HEK293 (cell line): ENCODE measurements at regions not wholly inside any gene's neighbourhood (a gene's known extent, or its start where the extent isn't known, plus 50 kb on each side); places are given as distances from the start of the nearest gene placed in this dataset.

Source experiments
- CTCF ChIA-PET: fragments of 350-600 bp; formaldehyde crosslinking; extraction: SDS; loops from one replicate; lab custom pipeline; 2021; ENCODE audit warnings: antibody characterized with exemption; lab: Yijun Ruan, JAX
- POLR2A ChIA-PET: fragments of 300-600 bp; formaldehyde crosslinking; extraction: SDS; loops from one replicate; lab custom pipeline; 2020; ENCODE audit warnings: antibody characterized with exemption, inconsistent platforms; lab: Yijun Ruan, JAX
- H3K27ac ChIP-seq: fragments of 200-500 bp; sonication (Bioruptor generic); 2 replicates; pipeline ENCODE4 v1.5.1; 2014; ENCODE audit warnings: low read depth, low read length, control low read depth, inconsistent platforms; ENCODE audit errors: extremely low read depth
- H3K36me3 ChIP-seq, 2 experiments: fragments of 200-500 bp in 1 of 2; sonication (Bioruptor generic) in 1 of 2; 1 replicate in 1 of 2; 2 replicates in 1 of 2; pipeline ENCODE4 v1.5.1; 2014 to 2017; ENCODE audit warnings: inconsistent platforms in 2 of 2, low read length in 2 of 2; ENCODE audit not compliant: control insufficient read depth in 2 of 2, insufficient read depth in 1 of 2
- H3K4me1 ChIP-seq: fragments of 200-500 bp; sonication (Bioruptor generic); 2 replicates; pipeline ENCODE4 v1.5.1; 2014; ENCODE audit warnings: mild to moderate bottlenecking, low read length, inconsistent platforms; ENCODE audit not compliant: control insufficient read depth, insufficient read depth
- H3K4me3 ChIP-seq: 2 replicates; pipeline ENCODE4 v1.5.1; 2011; ENCODE audit warnings: low read depth, mild to moderate bottlenecking, control low read depth, low read length, moderate library complexity
- H3K9me3 ChIP-seq: fragments of 200-500 bp; sonication (Bioruptor generic); 2 replicates; pipeline ENCODE4 v1.5.1; 2014; ENCODE audit warnings: low read depth, low read length, inconsistent platforms; ENCODE audit not compliant: control insufficient read depth, insufficient read depth
- GLI4 ChIP-seq: fragments of 450-650 bp; formaldehyde crosslinking; IDR thresholded peaks from 2 replicates; pipeline ENCODE4 v1.5.1; 2016; ENCODE audit warnings: missing biosample characterization, missing genetic modification characterization
- GLIS1 ChIP-seq: fragments of 450-650 bp; formaldehyde crosslinking; IDR thresholded peaks from 2 replicates; pipeline ENCODE4 v1.5.1; 2016; ENCODE audit warnings: missing biosample characterization, missing genetic modification characterization
- IKZF3 ChIP-seq: fragments of 450-650 bp; IDR thresholded peaks from 2 replicates; pipeline ENCODE4 v1.5.0; 2018; ENCODE audit warnings: missing biosample characterization, mild to moderate bottlenecking, missing genetic modification characterization, moderate library complexity
- KLF16 ChIP-seq: fragments of 450-650 bp; formaldehyde crosslinking; IDR thresholded peaks from 2 replicates; pipeline ENCODE4 v1.5.1; 2017; ENCODE audit warnings: missing biosample characterization, missing genetic modification characterization
- PBX3 ChIP-seq: sonication (generic); formaldehyde crosslinking; IDR thresholded peaks from 2 replicates; pipeline ENCODE4 v1.8.1; 2022; ENCODE audit warnings: mild to moderate bottlenecking, moderate library complexity, missing genetic modification reagents
- SALL2 ChIP-seq: fragments of 450-650 bp; formaldehyde crosslinking; IDR thresholded peaks from 2 replicates; pipeline ENCODE4 v1.5.0; 2017; ENCODE audit warnings: missing biosample characterization, mild to moderate bottlenecking, missing genetic modification characterization, borderline replicate concordance
- SCRT1 ChIP-seq: fragments of 450-650 bp; formaldehyde crosslinking; IDR thresholded peaks from 2 replicates; pipeline ENCODE4 v1.5.1; 2016; ENCODE audit warnings: missing biosample characterization, missing genetic modification characterization, borderline replicate concordance
- SP7 ChIP-seq: fragments of 450-650 bp; formaldehyde crosslinking; IDR thresholded peaks from 2 replicates; pipeline ENCODE4 v1.5.1; 2016; ENCODE audit warnings: missing biosample characterization, missing genetic modification characterization
- ZBTB26 ChIP-seq: fragments of 450-650 bp; formaldehyde crosslinking; optimal IDR thresholded peaks from 2 replicates; pipeline ENCODE3; 2016; ENCODE audit warnings: missing biosample characterization, mild to moderate bottlenecking, missing genetic modification characterization
- ZBTB49 ChIP-seq: fragments of 450-650 bp; formaldehyde crosslinking; IDR thresholded peaks from 2 replicates; pipeline ENCODE4 v1.5.1; 2016; ENCODE audit warnings: missing biosample characterization, missing genetic modification characterization, low read depth
- ZBTB8A ChIP-seq: fragments of 450-650 bp; formaldehyde crosslinking; IDR thresholded peaks from 2 replicates; pipeline ENCODE4 v1.5.1; 2016; ENCODE audit warnings: missing biosample characterization, missing genetic modification characterization
- ZNF112 ChIP-seq: fragments of 450-650 bp; formaldehyde crosslinking; IDR thresholded peaks from 2 replicates; pipeline ENCODE4 v1.5.0; 2017; ENCODE audit warnings: missing biosample characterization, missing genetic modification characterization
- ZNF223 ChIP-seq: fragments of 450-650 bp; formaldehyde crosslinking; IDR thresholded peaks from 2 replicates; pipeline ENCODE4 v1.5.1; 2016; ENCODE audit warnings: missing biosample characterization, missing genetic modification characterization
- ZNF248 ChIP-seq: fragments of 450-650 bp; formaldehyde crosslinking; IDR thresholded peaks from 2 replicates; pipeline ENCODE4 v1.5.1; 2017; ENCODE audit warnings: missing biosample characterization, missing genetic modification characterization
- ZNF26 ChIP-seq: fragments of 450-650 bp; formaldehyde crosslinking; IDR thresholded peaks from 2 replicates; pipeline ENCODE4 v1.5.1; 2016; ENCODE audit warnings: missing biosample characterization, missing genetic modification characterization
- ZNF350 ChIP-seq: fragments of 450-650 bp; formaldehyde crosslinking; IDR thresholded peaks from 2 replicates; pipeline ENCODE4 v1.5.0; 2017; ENCODE audit warnings: missing biosample characterization, mild to moderate bottlenecking, missing genetic modification characterization
- ZNF354C ChIP-seq: fragments of 450-650 bp; formaldehyde crosslinking; IDR thresholded peaks from 2 replicates; pipeline ENCODE4 v1.5.1; 2016; ENCODE audit warnings: missing biosample characterization, missing genetic modification characterization, low read depth, borderline replicate concordance
- ZNF501 ChIP-seq: fragments of 450-650 bp; formaldehyde crosslinking; IDR thresholded peaks from 2 replicates; pipeline ENCODE4 v1.5.1; 2016; ENCODE audit warnings: missing biosample characterization, missing genetic modification characterization
- ZNF670 ChIP-seq: fragments of 450-650 bp; formaldehyde crosslinking; IDR thresholded peaks from 2 replicates; pipeline ENCODE4 v1.5.1; 2016; ENCODE audit warnings: missing biosample characterization, missing genetic modification characterization, low read depth
- ZNF704 ChIP-seq: fragments of 450-650 bp; formaldehyde crosslinking; IDR thresholded peaks from 2 replicates; pipeline ENCODE4 v1.5.1; 2016; ENCODE audit warnings: missing biosample characterization, missing genetic modification characterization
- ZNF837 ChIP-seq: fragments of 450-650 bp; formaldehyde crosslinking; IDR thresholded peaks from 2 replicates; pipeline ENCODE4 v1.5.1; 2016; ENCODE audit warnings: missing biosample characterization, missing genetic modification characterization

- CTCF ChIA-PET = interaction anchor here (1.8 kb wide), 1 partner anchor 809 kb away, joined by 5 read pairs; no protein-coding TSS in a partner anchor
- POLR2A ChIA-PET = no interaction called here
- Histone ChIP-seq H3K27ac (no peak overlapping the region), H3K4me3 (no peak overlapping the region), H3K4me1 (no peaks in the 10 kb centered on the region), H3K36me3 (no peaks in the 10 kb centered on the region), H3K9me3 (no peaks in the 10 kb centered on the region)
- TF ChIP-seq ZNF350 (tag by site-specific recombination) = no peak
These were observed 652.4 kb upstream of the MEF2C start for GRCh38 chr5:89535411-89535810.

GRCh38 chr5:89534331-89534730 lies 651.3 kb upstream of the MEF2C start:
- H3K4me1 ChIP-seq = no peaks in the 10 kb centered on the region
- CTCF ChIA-PET = interaction anchor here (1.8 kb wide), 1 partner anchor 808 kb away, joined by 5 read pairs; no protein-coding TSS in a partner anchor
- no peak overlapping the region for H3K4me3 ChIP-seq
- no peak overlapping the region for H3K27ac ChIP-seq
- no peak for TF ChIP-seq SP7 (tag by site-specific recombination)
- TF ChIP-seq ZNF223 (tag by site-specific recombination) = no peak
- TF ChIP-seq ZNF704 (tag by site-specific recombination) = no peak
- TF ChIP-seq ZNF354C (tag by site-specific recombination) = no peak
- no peak for TF ChIP-seq SALL2
- no peak for TF ChIP-seq ZBTB26 (tag by site-specific recombination)
- TF ChIP-seq ZNF837 (tag by site-specific recombination) = no peak
- no peak for TF ChIP-seq ZBTB49 (tag by site-specific recombination)
- TF ChIP-seq ZNF670 = no peak
- no peak for TF ChIP-seq IKZF3
- no peak for TF ChIP-seq ZNF248 (tag by site-specific recombination)
- no peak for TF ChIP-seq GLI4 (tag by site-specific recombination)
- TF ChIP-seq SCRT1 = no peak
- TF ChIP-seq ZNF112 (tag by site-specific recombination) = no peak
- no peak for TF ChIP-seq ZNF501
- no peak for TF ChIP-seq GLIS1 (tag by site-specific recombination)
- no peak for TF ChIP-seq ZNF26 (tag by site-specific recombination)
- no peak for TF ChIP-seq ZBTB8A (tag by site-specific recombination)
- TF ChIP-seq PBX3 (CRISPR knock-in tag) = no peak
- TF ChIP-seq KLF16 (tag by site-specific recombination) = no peak
- no peaks in the 10 kb centered on the region for H3K36me3 ChIP-seq
- POLR2A ChIA-PET = no interaction called here
- no peaks in the 10 kb centered on the region for H3K9me3 ChIP-seq
